GM23338 (cell line): ENCODE measurements at regions not wholly inside any gene's neighbourhood (a gene's known extent, or its start where the extent isn't known, plus 50 kb on each side); places are given as distances from the start of the nearest gene placed in this dataset.

Source experiments
- ATAC-seq: fragments of 200-7000 bp; cut with Tn5 transposase; 3 replicates; pipeline ENCODE4 v1.9.1; 2020
- DNase-seq: peaks from one replicate; pipeline ENCODE4 v3.0.0-alpha.2; 2015; ENCODE audit warnings: low spot score
- H2AFZ ChIP-seq: fragments of 200-600 bp; sonication (generic); 2 replicates; pipeline ENCODE4 v1.8.0; 2016; ENCODE audit warnings: antibody characterized with exemption, mild to moderate bottlenecking, moderate library complexity
- H3F3A ChIP-seq: fragments of 200-600 bp; sonication (generic); replicated peaks from 2 replicates; pipeline ENCODE4 v1.8.0; 2017; ENCODE audit warnings: antibody characterized with exemption, mixed run types, low read depth
- H3K27ac ChIP-seq: fragments of 200-600 bp; sonication (generic); 2 replicates; pipeline ENCODE4 v1.6.1; 2016; ENCODE audit warnings: low read depth
- H3K27me3 ChIP-seq: fragments of 200-600 bp; sonication (generic); 2 replicates; pipeline ENCODE4 v1.8.0; 2016; ENCODE audit warnings: mild to moderate bottlenecking, mixed run types, moderate library complexity; ENCODE audit not compliant: insufficient read depth
- H3K36me3 ChIP-seq: fragments of 200-600 bp; sonication (generic); 2 replicates; pipeline ENCODE4 v1.8.0; 2016; ENCODE audit warnings: mild to moderate bottlenecking; ENCODE audit not compliant: insufficient read depth
- H3K4me1 ChIP-seq: fragments of 200-600 bp; sonication (generic); 2 replicates; pipeline ENCODE4 v1.8.0; 2016; ENCODE audit warnings: mild to moderate bottlenecking, moderate library complexity; ENCODE audit not compliant: insufficient read depth
- H3K4me2 ChIP-seq: fragments of 200-600 bp; sonication (generic); 2 replicates; pipeline ENCODE4 v1.7.1; 2017; ENCODE audit warnings: mixed run types
- H3K4me3 ChIP-seq: fragments of 200-600 bp; sonication (generic); 2 replicates; pipeline ENCODE4 v1.6.1; 2016; ENCODE audit warnings: mixed run types
- H3K79me2 ChIP-seq: fragments of 200-600 bp; sonication (generic); replicated peaks from 2 replicates; pipeline ENCODE4 v1.8.0; 2017; ENCODE audit warnings: mild to moderate bottlenecking; ENCODE audit not compliant: insufficient read depth
- H3K9me2 ChIP-seq: fragments of 200-600 bp; sonication (generic); 2 replicates; pipeline ENCODE4 v1.8.0; 2017; ENCODE audit not compliant: insufficient read depth
- H4K20me1 ChIP-seq: fragments of 200-600 bp; sonication (generic); replicated peaks from 2 replicates; pipeline ENCODE4 v1.8.0; 2017; ENCODE audit warnings: mild to moderate bottlenecking; ENCODE audit not compliant: insufficient read depth
- H3K27ac Mint-ChIP-seq: 2 replicates; pipeline ENCODE4 v1.8.0; 2020; ENCODE audit warnings: inconsistent platforms, mild to moderate bottlenecking, moderate library complexity, mixed read lengths
- H3K27me3 Mint-ChIP-seq: 3 replicates; pipeline ENCODE4 v1.8.0; 2022; ENCODE audit warnings: low read depth, mild to moderate bottlenecking, moderate library complexity, mixed read lengths, inconsistent platforms; ENCODE audit not compliant: insufficient read depth, poor library complexity
- H3K36me3 Mint-ChIP-seq: 3 replicates; pipeline ENCODE4 v1.8.0; 2021; ENCODE audit warnings: low read depth, mild to moderate bottlenecking, inconsistent platforms, moderate library complexity, mixed read lengths
- H3K4me1 Mint-ChIP-seq: 3 replicates; pipeline ENCODE4 v1.8.0; 2020; ENCODE audit warnings: mild to moderate bottlenecking, inconsistent platforms, mixed read lengths
- H3K4me3 Mint-ChIP-seq: 3 replicates; pipeline ENCODE4 v1.8.0; 2021; ENCODE audit warnings: moderate library complexity, mild to moderate bottlenecking, inconsistent platforms, mixed read lengths
- H3K9me3 Mint-ChIP-seq: 3 replicates; pipeline ENCODE4 v1.8.0; 2020; ENCODE audit warnings: moderate library complexity, mild to moderate bottlenecking, inconsistent platforms, mixed read lengths
- EZH2 ChIP-seq: fragments of 200-600 bp; sonication (generic); IDR thresholded peaks from one replicate; pipeline ENCODE4 v1.8.0; 2017; ENCODE audit warnings: antibody characterized with exemption, mild to moderate bottlenecking, low read depth; ENCODE audit not compliant: unreplicated experiment
- STAT1 ChIP-seq: IDR thresholded peaks from one replicate; pipeline ENCODE4 v1.6.1; 2016; ENCODE audit warnings: antibody characterized with exemption; ENCODE audit not compliant: unreplicated experiment
- ZNF114 ChIP-seq: fragments of 250-450 bp; sonication (Bioruptor Pico); IDR thresholded peaks from 2 replicates; pipeline ENCODE4 v1.5.0; 2020; ENCODE audit warnings: mild to moderate bottlenecking, moderate library complexity
- ZNF331 ChIP-seq: fragments of 250-450 bp; sonication (Bioruptor Pico); IDR thresholded peaks from 2 replicates; pipeline ENCODE4 v1.5.0; 2020; ENCODE audit warnings: low read depth, mild to moderate bottlenecking, moderate library complexity
- TF ChIP-seq, protein P1 (sequence below): IDR thresholded peaks from one replicate; pipeline ENCODE4 v1.6.1; 2018; ENCODE audit warnings: antibody characterized with exemption; ENCODE audit not compliant: unreplicated experiment
- TF ChIP-seq, protein P2 (sequence below), 2 experiments: fragments of 200-600 bp in 1 of 2; sonication (generic) in 1 of 2; conservative IDR thresholded peaks; 2 replicates each; pipeline versions ENCODE4 v1.5.1 to v1.6.1; 2016 to 2017; ENCODE audit warnings: antibody characterized with exemption in 2 of 2, low read depth in 2 of 2, mild to moderate bottlenecking in 2 of 2, moderate library complexity in 1 of 2
- TF ChIP-seq, protein P3 (sequence below): IDR thresholded peaks from 2 replicates; pipeline ENCODE4 v1.6.1; 2016; ENCODE audit warnings: antibody characterized with exemption
- TF ChIP-seq, protein P4 (sequence below): fragments of 250-450 bp; sonication (Bioruptor Pico); IDR thresholded peaks from 2 replicates; pipeline ENCODE4 v1.5.0; 2020; ENCODE audit warnings: mild to moderate bottlenecking, moderate library complexity

DNA sequence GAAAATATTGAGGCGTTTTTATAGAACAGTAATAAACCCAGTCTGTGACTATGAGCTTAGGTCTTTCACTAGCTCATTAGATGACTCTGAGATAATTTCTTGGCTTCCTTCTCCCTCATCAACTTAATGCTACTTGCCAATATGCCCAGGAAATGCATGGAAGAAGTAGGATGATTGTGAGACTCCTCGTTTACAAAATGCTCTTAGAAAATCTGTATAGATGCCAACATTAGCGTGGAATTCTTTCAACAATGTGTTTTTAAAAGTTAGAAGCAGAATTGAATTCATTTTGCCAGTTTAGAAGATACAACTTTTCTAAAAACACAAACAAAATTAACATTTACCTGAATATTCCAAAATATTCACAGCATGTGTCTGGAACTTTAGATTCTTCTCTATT lies 424.6 kb downstream of the BTG1 start:
- no peak overlapping the region for H3K27ac ChIP-seq
- ATAC-seq (no peak), DNase-seq (no peak)
- H3K79me2 ChIP-seq = no peaks in the 10 kb centered on the region
- Mint-ChIP-seq H3K4me3 (no peak overlapping the region), H3K27ac (no peak overlapping the region), H3K36me3 (no peaks in the 10 kb centered on the region), H3K9me3 (no peaks in the 10 kb centered on the region), H3K27me3 (no peaks in the 10 kb centered on the region), H3K4me1 (no peaks in the 10 kb centered on the region; the same call in 2 of the 3 replicates)
- H3K36me3 ChIP-seq = no peaks in the 10 kb centered on the region
- no peak overlapping the region for H3K4me2 ChIP-seq
- no peaks in the 10 kb centered on the region for H3K4me1 ChIP-seq
- no peaks in the 10 kb centered on the region for H3F3A ChIP-seq
- H2AFZ ChIP-seq = no peak overlapping the region
- peaks cover 4% of the 10 kb centered on the region; the same call in 1 of the 2 replicates for H3K9me2 ChIP-seq
- no peaks in the 10 kb centered on the region for H3K27me3 ChIP-seq
- TF ChIP-seq, protein P1, sequence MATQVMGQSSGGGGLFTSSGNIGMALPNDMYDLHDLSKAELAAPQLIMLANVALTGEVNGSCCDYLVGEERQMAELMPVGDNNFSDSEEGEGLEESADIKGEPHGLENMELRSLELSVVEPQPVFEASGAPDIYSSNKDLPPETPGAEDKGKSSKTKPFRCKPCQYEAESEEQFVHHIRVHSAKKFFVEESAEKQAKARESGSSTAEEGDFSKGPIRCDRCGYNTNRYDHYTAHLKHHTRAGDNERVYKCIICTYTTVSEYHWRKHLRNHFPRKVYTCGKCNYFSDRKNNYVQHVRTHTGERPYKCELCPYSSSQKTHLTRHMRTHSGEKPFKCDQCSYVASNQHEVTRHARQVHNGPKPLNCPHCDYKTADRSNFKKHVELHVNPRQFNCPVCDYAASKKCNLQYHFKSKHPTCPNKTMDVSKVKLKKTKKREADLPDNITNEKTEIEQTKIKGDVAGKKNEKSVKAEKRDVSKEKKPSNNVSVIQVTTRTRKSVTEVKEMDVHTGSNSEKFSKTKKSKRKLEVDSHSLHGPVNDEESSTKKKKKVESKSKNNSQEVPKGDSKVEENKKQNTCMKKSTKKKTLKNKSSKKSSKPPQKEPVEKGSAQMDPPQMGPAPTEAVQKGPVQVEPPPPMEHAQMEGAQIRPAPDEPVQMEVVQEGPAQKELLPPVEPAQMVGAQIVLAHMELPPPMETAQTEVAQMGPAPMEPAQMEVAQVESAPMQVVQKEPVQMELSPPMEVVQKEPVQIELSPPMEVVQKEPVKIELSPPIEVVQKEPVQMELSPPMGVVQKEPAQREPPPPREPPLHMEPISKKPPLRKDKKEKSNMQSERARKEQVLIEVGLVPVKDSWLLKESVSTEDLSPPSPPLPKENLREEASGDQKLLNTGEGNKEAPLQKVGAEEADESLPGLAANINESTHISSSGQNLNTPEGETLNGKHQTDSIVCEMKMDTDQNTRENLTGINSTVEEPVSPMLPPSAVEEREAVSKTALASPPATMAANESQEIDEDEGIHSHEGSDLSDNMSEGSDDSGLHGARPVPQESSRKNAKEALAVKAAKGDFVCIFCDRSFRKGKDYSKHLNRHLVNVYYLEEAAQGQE = no peak
- TF ChIP-seq, protein P2, sequence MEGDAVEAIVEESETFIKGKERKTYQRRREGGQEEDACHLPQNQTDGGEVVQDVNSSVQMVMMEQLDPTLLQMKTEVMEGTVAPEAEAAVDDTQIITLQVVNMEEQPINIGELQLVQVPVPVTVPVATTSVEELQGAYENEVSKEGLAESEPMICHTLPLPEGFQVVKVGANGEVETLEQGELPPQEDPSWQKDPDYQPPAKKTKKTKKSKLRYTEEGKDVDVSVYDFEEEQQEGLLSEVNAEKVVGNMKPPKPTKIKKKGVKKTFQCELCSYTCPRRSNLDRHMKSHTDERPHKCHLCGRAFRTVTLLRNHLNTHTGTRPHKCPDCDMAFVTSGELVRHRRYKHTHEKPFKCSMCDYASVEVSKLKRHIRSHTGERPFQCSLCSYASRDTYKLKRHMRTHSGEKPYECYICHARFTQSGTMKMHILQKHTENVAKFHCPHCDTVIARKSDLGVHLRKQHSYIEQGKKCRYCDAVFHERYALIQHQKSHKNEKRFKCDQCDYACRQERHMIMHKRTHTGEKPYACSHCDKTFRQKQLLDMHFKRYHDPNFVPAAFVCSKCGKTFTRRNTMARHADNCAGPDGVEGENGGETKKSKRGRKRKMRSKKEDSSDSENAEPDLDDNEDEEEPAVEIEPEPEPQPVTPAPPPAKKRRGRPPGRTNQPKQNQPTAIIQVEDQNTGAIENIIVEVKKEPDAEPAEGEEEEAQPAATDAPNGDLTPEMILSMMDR (conservative IDR thresholded peaks at IDR 0.05; ENCODE audit: low read depth in 2 of 2) = no peak
- TF ChIP-seq ZNF114 (CRISPR knock-in tag) (no peak), EZH2 (no peak)
- H4K20me1 ChIP-seq = no peaks in the 10 kb centered on the region
- no peak overlapping the region for H3K4me3 ChIP-seq

DNA sequence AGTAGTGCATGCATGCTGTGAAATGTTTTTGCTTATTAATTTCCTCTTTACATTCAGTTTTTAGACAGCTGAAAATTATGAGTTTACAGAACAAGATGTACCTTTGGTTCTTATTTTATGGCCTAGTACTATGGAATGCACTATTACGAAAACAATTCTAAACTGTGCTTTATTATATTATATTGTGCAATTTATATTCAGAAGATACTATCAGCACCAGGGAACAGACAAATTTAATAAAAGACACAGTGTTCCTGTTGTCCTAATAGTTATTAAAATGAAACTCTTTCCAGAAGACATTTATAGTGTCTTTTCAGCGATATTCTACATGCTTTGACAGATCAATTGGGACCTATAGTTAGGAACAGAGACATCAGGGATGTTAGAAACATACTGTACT lies 427.3 kb downstream of the BTG1 start:
- H3K9me3 Mint-ChIP-seq = no peaks in the 10 kb centered on the region
- no peak for DNase-seq
- no peak overlapping the region for H3K4me3 Mint-ChIP-seq
- H3K27ac ChIP-seq = no peak overlapping the region
- H3K27ac Mint-ChIP-seq = no peak overlapping the region
- H3K4me1 ChIP-seq = no peaks in the 10 kb centered on the region
- no peaks in the 10 kb centered on the region for H3K27me3 ChIP-seq
- no peaks in the 10 kb centered on the region for H4K20me1 ChIP-seq
- H3K27me3 Mint-ChIP-seq = no peaks in the 10 kb centered on the region
- H3K36me3 Mint-ChIP-seq = no peaks in the 10 kb centered on the region
- no peak for TF ChIP-seq ZNF331 (CRISPR knock-in tag)
- TF ChIP-seq, protein P3, sequence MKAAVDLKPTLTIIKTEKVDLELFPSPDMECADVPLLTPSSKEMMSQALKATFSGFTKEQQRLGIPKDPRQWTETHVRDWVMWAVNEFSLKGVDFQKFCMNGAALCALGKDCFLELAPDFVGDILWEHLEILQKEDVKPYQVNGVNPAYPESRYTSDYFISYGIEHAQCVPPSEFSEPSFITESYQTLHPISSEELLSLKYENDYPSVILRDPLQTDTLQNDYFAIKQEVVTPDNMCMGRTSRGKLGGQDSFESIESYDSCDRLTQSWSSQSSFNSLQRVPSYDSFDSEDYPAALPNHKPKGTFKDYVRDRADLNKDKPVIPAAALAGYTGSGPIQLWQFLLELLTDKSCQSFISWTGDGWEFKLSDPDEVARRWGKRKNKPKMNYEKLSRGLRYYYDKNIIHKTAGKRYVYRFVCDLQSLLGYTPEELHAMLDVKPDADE = no peak
- TF ChIP-seq EZH2 = no peak
- no peak for TF ChIP-seq STAT1
- TF ChIP-seq, protein P4, sequence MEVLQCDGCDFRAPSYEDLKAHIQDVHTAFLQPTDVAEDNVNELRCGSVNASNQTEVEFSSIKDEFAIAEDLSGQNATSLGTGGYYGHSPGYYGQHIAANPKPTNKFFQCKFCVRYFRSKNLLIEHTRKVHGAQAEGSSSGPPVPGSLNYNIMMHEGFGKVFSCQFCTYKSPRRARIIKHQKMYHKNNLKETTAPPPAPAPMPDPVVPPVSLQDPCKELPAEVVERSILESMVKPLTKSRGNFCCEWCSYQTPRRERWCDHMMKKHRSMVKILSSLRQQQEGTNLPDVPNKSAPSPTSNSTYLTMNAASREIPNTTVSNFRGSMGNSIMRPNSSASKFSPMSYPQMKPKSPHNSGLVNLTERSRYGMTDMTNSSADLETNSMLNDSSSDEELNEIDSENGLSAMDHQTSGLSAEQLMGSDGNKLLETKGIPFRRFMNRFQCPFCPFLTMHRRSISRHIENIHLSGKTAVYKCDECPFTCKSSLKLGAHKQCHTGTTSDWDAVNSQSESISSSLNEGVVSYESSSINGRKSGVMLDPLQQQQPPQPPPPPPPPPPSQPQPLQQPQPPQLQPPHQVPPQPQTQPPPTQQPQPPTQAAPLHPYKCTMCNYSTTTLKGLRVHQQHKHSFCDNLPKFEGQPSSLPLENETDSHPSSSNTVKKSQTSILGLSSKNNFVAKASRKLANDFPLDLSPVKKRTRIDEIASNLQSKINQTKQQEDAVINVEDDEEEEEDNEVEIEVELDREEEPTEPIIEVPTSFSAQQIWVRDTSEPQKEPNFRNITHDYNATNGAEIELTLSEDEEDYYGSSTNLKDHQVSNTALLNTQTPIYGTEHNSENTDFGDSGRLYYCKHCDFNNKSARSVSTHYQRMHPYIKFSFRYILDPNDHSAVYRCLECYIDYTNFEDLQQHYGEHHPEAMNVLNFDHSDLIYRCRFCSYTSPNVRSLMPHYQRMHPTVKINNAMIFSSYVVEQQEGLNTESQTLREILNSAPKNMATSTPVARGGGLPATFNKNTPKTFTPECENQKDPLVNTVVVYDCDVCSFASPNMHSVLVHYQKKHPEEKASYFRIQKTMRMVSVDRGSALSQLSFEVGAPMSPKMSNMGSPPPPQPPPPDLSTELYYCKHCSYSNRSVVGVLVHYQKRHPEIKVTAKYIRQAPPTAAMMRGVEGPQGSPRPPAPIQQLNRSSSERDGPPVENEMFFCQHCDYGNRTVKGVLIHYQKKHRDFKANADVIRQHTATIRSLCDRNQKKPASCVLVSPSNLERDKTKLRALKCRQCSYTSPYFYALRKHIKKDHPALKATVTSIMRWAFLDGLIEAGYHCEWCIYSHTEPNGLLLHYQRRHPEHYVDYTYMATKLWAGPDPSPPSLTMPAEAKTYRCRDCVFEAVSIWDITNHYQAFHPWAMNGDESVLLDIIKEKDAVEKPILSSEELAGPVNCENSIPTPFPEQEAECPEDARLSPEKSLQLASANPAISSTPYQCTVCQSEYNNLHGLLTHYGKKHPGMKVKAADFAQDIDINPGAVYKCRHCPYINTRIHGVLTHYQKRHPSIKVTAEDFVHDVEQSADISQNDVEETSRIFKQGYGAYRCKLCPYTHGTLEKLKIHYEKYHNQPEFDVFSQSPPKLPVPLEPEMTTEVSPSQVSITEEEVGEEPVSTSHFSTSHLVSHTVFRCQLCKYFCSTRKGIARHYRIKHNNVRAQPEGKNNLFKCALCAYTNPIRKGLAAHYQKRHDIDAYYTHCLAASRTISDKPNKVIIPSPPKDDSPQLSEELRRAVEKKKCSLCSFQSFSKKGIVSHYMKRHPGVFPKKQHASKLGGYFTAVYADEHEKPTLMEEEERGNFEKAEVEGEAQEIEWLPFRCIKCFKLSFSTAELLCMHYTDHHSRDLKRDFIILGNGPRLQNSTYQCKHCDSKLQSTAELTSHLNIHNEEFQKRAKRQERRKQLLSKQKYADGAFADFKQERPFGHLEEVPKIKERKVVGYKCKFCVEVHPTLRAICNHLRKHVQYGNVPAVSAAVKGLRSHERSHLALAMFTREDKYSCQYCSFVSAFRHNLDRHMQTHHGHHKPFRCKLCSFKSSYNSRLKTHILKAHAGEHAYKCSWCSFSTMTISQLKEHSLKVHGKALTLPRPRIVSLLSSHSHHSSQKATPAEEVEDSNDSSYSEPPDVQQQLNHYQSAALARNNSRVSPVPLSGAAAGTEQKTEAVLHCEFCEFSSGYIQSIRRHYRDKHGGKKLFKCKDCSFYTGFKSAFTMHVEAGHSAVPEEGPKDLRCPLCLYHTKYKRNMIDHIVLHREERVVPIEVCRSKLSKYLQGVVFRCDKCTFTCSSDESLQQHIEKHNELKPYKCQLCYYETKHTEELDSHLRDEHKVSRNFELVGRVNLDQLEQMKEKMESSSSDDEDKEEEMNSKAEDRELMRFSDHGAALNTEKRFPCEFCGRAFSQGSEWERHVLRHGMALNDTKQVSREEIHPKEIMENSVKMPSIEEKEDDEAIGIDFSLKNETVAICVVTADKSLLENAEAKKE (CRISPR knock-in tag) = no peak
- no peak overlapping the region for H3K4me3 ChIP-seq
- H3K4me2 ChIP-seq = no peak overlapping the region
- ATAC-seq = no peak
- H3K36me3 ChIP-seq = no peaks in the 10 kb centered on the region
- no peaks in the 10 kb centered on the region for H3F3A ChIP-seq
- H2AFZ ChIP-seq = no peak overlapping the region
- H3K4me1 Mint-ChIP-seq = peaks cover 4% of the 10 kb centered on the region; the same call in 2 of the 3 replicates
- H3K79me2 ChIP-seq = no peaks in the 10 kb centered on the region
- no peaks in the 10 kb centered on the region; the same call in 1 of the 2 replicates for H3K9me2 ChIP-seq
